IMR-90 (cell line): ENCODE measurements at regions not wholly inside any gene's neighbourhood (a gene's known extent, or its start where the extent isn't known, plus 50 kb on each side); places are given as distances from the start of the nearest gene placed in this dataset.

Source experiments
- ATAC-seq: fragments of 200-7000 bp; cut with Tn5 transposase; 2 replicates; pipeline ENCODE4 v1.9.1; 2020; ENCODE audit warnings: low read depth, mild to moderate bottlenecking, moderate library complexity
- BruUV-seq: library from RNA; stranded (reverse); fragments of 400-500 nt; replicated peaks from 2 replicates; lab custom pipeline; 2021; lab: Mats Ljungman, UMichigan
- CTCF ChIA-PET: fragments of 300-600 bp; formaldehyde crosslinking; extraction: SDS; loops from one replicate; lab custom pipeline; 2021; ENCODE audit warnings: antibody characterized with exemption; lab: Yijun Ruan, JAX
- POLR2A ChIA-PET: fragments of 300-600 bp; sonication (Branson Sonifier 250); formaldehyde crosslinking; loops from one replicate; lab custom pipeline; 2022; ENCODE audit warnings: antibody characterized with exemption; ENCODE audit not compliant: unreplicated experiment; lab: Charles Lee
- DNase-seq: peaks from one replicate; pipeline ENCODE4 v3.0.0; 2013
- H2AFZ ChIP-seq: replicated peaks from 2 replicates; pipeline ENCODE3; 2013; ENCODE audit warnings: low read length, mild to moderate bottlenecking; ENCODE audit not compliant: poor library complexity
- H2AK5ac ChIP-seq: 2 replicates; pipeline ENCODE4 v1.6.1; 2013; ENCODE audit warnings: low read depth, low read length, inconsistent platforms
- H2AK9ac ChIP-seq: replicated peaks from 2 replicates; pipeline ENCODE3; 2013; ENCODE audit warnings: mild to moderate bottlenecking, low read depth, low read length, moderate library complexity; ENCODE audit not compliant: poor library complexity
- H2BK120ac ChIP-seq: 2 replicates; pipeline ENCODE4 v1.6.1; 2013; ENCODE audit warnings: low read depth, low read length, inconsistent platforms
- H2BK15ac ChIP-seq: 3 replicates; pipeline ENCODE4 v1.6.1; 2013; ENCODE audit warnings: low read depth, low read length, inconsistent platforms
- H2BK20ac ChIP-seq: 2 replicates; pipeline ENCODE4 v1.6.1; 2013; ENCODE audit warnings: low read depth, mild to moderate bottlenecking, inconsistent platforms, low read length, moderate library complexity
- H2BK5ac ChIP-seq: 2 replicates; pipeline ENCODE4 v1.6.1; 2013; ENCODE audit warnings: mild to moderate bottlenecking, low read depth, low read length, inconsistent platforms; ENCODE audit not compliant: poor library complexity, severe bottlenecking
- H3K14ac ChIP-seq: replicated peaks from 2 replicates; pipeline ENCODE4 v1.6.1; 2013; ENCODE audit warnings: low read depth, low read length, inconsistent platforms
- H3K18ac ChIP-seq: 2 replicates; pipeline ENCODE4 v1.6.1; 2013; ENCODE audit warnings: low read depth, low read length, control low read depth
- H3K23ac ChIP-seq: 2 replicates; pipeline ENCODE4 v1.6.1; 2013; ENCODE audit warnings: low read depth, low read length, inconsistent platforms
- H3K27ac ChIP-seq: 2 replicates; pipeline ENCODE4 v1.5.1; 2013; ENCODE audit warnings: mild to moderate bottlenecking, control low read depth, low read length; ENCODE audit not compliant: insufficient read depth
- H3K27me3 ChIP-seq: 2 replicates; pipeline ENCODE4 v1.6.1; 2013; ENCODE audit warnings: low read length; ENCODE audit not compliant: control insufficient read depth, insufficient read depth
- H3K36me3 ChIP-seq: 2 replicates; pipeline ENCODE4 v1.6.1; 2013; ENCODE audit warnings: low read length, mixed read lengths; ENCODE audit not compliant: control insufficient read depth, insufficient read depth
- H3K4ac ChIP-seq: 2 replicates; pipeline ENCODE4 v1.6.1; 2013; ENCODE audit warnings: low read depth, low read length, inconsistent platforms
- H3K4me1 ChIP-seq: 2 replicates; pipeline ENCODE4 v1.6.1; 2013; ENCODE audit warnings: low read length, mixed read lengths; ENCODE audit not compliant: control insufficient read depth, insufficient read depth
- H3K4me2 ChIP-seq: 2 replicates; pipeline ENCODE4 v1.6.1; 2013; ENCODE audit warnings: low read depth, mild to moderate bottlenecking, control low read depth, low read length, moderate library complexity
- H3K4me3 ChIP-seq: 2 replicates; pipeline ENCODE4 v1.5.1; 2013; ENCODE audit warnings: low read depth, mild to moderate bottlenecking, control low read depth, low read length, moderate library complexity; ENCODE audit not compliant: insufficient read depth
- H3K56ac ChIP-seq: 2 replicates; pipeline ENCODE4 v1.6.1; 2013; ENCODE audit warnings: low read length, inconsistent platforms; ENCODE audit not compliant: insufficient read depth; ENCODE audit errors: extremely low read depth
- H3K79me1 ChIP-seq, 2 experiments: 2 replicates each; pipeline ENCODE4 v1.6.1; 2013; ENCODE audit warnings: low read length in 2 of 2, inconsistent platforms in 1 of 2, low read depth in 1 of 2
- H3K9ac ChIP-seq: 2 replicates; pipeline ENCODE4 v1.6.1; 2013; ENCODE audit warnings: low read depth, low read length, control low read depth
- H3K9me1 ChIP-seq: 2 replicates; pipeline ENCODE4 v1.6.1; 2013; ENCODE audit warnings: low read length, inconsistent platforms; ENCODE audit not compliant: insufficient read depth
- H3K9me3 ChIP-seq: 2 replicates; pipeline ENCODE4 v1.6.1; 2013; ENCODE audit warnings: low read length; ENCODE audit not compliant: control insufficient read depth, insufficient read depth
- H4K20me1 ChIP-seq: 2 replicates; pipeline ENCODE4 v1.6.1; 2013; ENCODE audit warnings: low read length, inconsistent platforms; ENCODE audit not compliant: insufficient read depth
- H4K5ac ChIP-seq: 2 replicates; pipeline ENCODE4 v1.6.1; 2013; ENCODE audit warnings: mild to moderate bottlenecking, low read depth, low read length, control low read depth
- H4K8ac ChIP-seq, 2 experiments: 2 replicates each; pipeline ENCODE4 v1.6.1; 2013; ENCODE audit warnings: low read depth in 2 of 2, low read length in 2 of 2, control low read depth in 1 of 2, inconsistent platforms in 1 of 2
- H4K91ac ChIP-seq: 2 replicates; pipeline ENCODE4 v1.6.1; 2013; ENCODE audit warnings: low read depth, low read length, inconsistent platforms; ENCODE audit not compliant: insufficient read depth
- BHLHE40 ChIP-seq: fragments of 150-350 bp; IDR thresholded peaks from 2 replicates; pipeline ENCODE4 v1.6.1; 2016; ENCODE audit warnings: mild to moderate bottlenecking, low read depth, low read length
- CHD1 ChIP-seq: IDR thresholded peaks from 2 replicates; pipeline ENCODE4 v1.6.1; 2012; ENCODE audit warnings: low read depth, low read length, improper control_type of control experiment
- MAFK ChIP-seq: IDR thresholded peaks from 2 replicates; pipeline ENCODE4 v1.6.1; 2012; ENCODE audit warnings: low read depth, low read length, improper control_type of control experiment
- POLR2A ChIP-seq: IDR thresholded peaks from 2 replicates; pipeline ENCODE4 v1.6.1; 2012; ENCODE audit warnings: mild to moderate bottlenecking, low read depth, low read length
- RAD21 ChIP-seq: IDR thresholded peaks from 2 replicates; pipeline ENCODE4 v1.6.1; 2012; ENCODE audit warnings: low read length, improper control_type of control experiment
- RFX5 ChIP-seq: IDR thresholded peaks from 2 replicates; pipeline ENCODE4 v1.8.0; 2012; ENCODE audit warnings: low read depth, mild to moderate bottlenecking, low read length, moderate library complexity
- WGBS, 2 experiments: methylation state at CpG; one replicate each; pipeline versions ENCODE4 v1.1.5 to v1.1.7; 2013; ENCODE audit warnings: missing lambda C conversion rate in 2 of 2; ENCODE audit not compliant: insufficient read length in 1 of 2; ENCODE audit errors: extremely low coverage in 2 of 2; 5-methylcytosine and 5-hydroxymethylcytosine counted together
- dilution Hi-C: fragments of 300-500 bp; cut with HindIII; formaldehyde crosslinking; loops from one replicate; pipeline ENCODE4 v1.14.3; 2018; ENCODE audit warnings: low sequenced_read_pairs; ENCODE audit not compliant: unreplicated experiment
- in situ Hi-C: fragments of 300-500 bp; cut with MboI; formaldehyde crosslinking; loops from 3 replicates; pipeline ENCODE4 v1.14.3; 2019; ENCODE audit warnings: low sequenced_read_pairs, inconsistent platforms, mixed read lengths
- intact Hi-C: fragments of 100-400 bp; cut with micrococcal nuclease; formaldehyde crosslinking; loops from 2 replicates; pipeline ENCODE4 v1.10.0; 2022

DNA sequence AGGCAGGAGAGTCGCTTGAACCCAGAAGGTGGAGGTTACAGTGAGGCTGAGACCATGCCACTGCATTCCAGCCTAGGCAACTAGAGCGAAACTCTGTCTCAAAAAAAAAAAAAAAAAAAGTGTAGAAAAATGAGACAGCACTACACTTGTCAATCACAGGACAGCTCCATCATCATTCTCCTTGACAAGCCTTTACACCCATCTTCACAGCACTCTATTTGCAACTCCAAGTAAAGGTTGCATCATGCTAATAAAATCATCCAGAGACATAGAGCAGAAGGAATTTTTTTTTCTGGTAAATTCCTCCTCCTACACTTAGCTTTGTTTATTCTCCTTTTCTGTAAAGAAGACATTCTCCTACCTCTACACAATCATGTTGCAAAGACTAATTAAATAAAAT lies 791.0 kb upstream of the HS3ST5 start:
- H3K18ac ChIP-seq: no peak overlapping the region
- no peak for DNase-seq
- no TSS peak for BruUV-seq
- POLR2A ChIA-PET: no interaction called here
- no peak overlapping the region for H3K56ac ChIP-seq
- H3K4me3 ChIP-seq: no peak overlapping the region
- no peaks in the 10 kb centered on the region for H3K79me1 ChIP-seq
- H2BK20ac ChIP-seq: no peak overlapping the region
- CTCF ChIA-PET: no interaction called here
- H2BK120ac ChIP-seq: no peak overlapping the region
- H2BK5ac ChIP-seq: no peak overlapping the region
- TF ChIP-seq RFX5: no peak
- no peak for TF ChIP-seq CHD1
- no peak for TF ChIP-seq POLR2A
- no peak for TF ChIP-seq RAD21
- TF ChIP-seq BHLHE40: no peak
- no peak for TF ChIP-seq MAFK
- H3K23ac ChIP-seq: no peak overlapping the region
- H3K4me1 ChIP-seq: no peaks in the 10 kb centered on the region
- no peaks in the 10 kb centered on the region for H3K9me1 ChIP-seq
- H3K9me3 ChIP-seq: peaks cover 15% of the 10 kb centered on the region
- dilution Hi-C loops (no loop called here), intact Hi-C loops (no loop called here), in situ Hi-C loops (no loop called here)
- H4K8ac ChIP-seq: no peak overlapping the region
- no peaks in the 10 kb centered on the region for H3K27me3 ChIP-seq
- ATAC-seq: no peak
- no CpG with 5 or more reads among the region's 2 CpGs for WGBS, 2 experiments
- H2AFZ ChIP-seq: no peak overlapping the region
- H3K36me3 ChIP-seq: no peaks in the 10 kb centered on the region
- no peak overlapping the region for H3K27ac ChIP-seq
- H4K5ac ChIP-seq: no peak overlapping the region
- no peak overlapping the region for H3K14ac ChIP-seq
- H4K91ac ChIP-seq: no peak overlapping the region
- no peak overlapping the region for H3K4me2 ChIP-seq
- no peak overlapping the region for H2AK9ac ChIP-seq
- no peaks in the 10 kb centered on the region for H4K20me1 ChIP-seq
- no peak overlapping the region for H2BK15ac ChIP-seq
- H3K4ac ChIP-seq: no peak overlapping the region
- no peak overlapping the region for H3K9ac ChIP-seq
- no peak overlapping the region for H2AK5ac ChIP-seq
